ENCODE measurements at regions not wholly inside any gene's neighbourhood (a gene's known extent, or its start where the extent isn't known, plus 50 kb on each side); places are given as distances from the start of the nearest gene placed in this dataset.

GRCh38 chr2:76281156-76281841, 570.6 kb upstream of the GCFC2 start:
- no peak for TF ChIP-seq CTCF (IDR thresholded peaks at IDR 0.05)
- TF ChIP-seq SIN3A (IDR thresholded peaks at IDR 0.05; ENCODE audit: borderline replicate concordance, insufficient read depth, low read depth, low read length), result no peak
- no peak for TF ChIP-seq REST (IDR thresholded peaks at IDR 0.05; ENCODE audit: insufficient read depth in 1 of 2, low read depth in 2 of 2, low read length in 1 of 2)

Data from Panc1 (cell line).